Activated T-cell treated with anti-CD3 and anti-CD28 coated beads for 1 hour (primary cell): ENCODE measurements at regions not wholly inside any gene's neighbourhood (a gene's known extent, or its start where the extent isn't known, plus 50 kb on each side); places are given as distances from the start of the nearest gene placed in this dataset.
A peak's percentile ranks its signal among the peaks of the same experiment; 100 is the strongest.
"Not testable (repeated sequence)": the region's sequence is repeated elsewhere in the genome, so short reads cannot be mapped to it uniquely, and the experiment has no call there.

Experiments used
- DNase-seq: peaks from one replicate; pipeline ENCODE4 v3.0.0-alpha.2; 2020; ENCODE audit warnings: low read depth

DNA sequence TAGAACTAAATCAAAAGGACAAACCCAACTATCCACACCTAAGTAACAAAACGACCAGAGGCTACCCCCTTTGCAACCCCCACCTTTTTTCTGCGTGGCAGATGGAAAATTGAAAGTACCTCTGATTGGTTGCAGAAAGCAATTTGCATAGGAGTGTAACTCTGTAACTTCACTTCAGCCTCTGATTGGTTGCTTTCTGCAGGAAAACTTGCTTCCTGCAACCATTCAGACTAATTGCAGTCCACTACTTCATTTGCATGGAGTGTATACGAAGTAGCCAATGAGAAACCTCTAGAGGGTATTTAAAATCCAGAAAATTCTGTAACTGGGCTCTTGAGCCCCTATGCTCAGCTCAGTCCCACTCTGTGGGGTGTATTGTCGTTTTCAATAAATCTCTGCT is 129.1 kb upstream of the OLIG3 start:
- DNase-seq, result no peak

DNA sequence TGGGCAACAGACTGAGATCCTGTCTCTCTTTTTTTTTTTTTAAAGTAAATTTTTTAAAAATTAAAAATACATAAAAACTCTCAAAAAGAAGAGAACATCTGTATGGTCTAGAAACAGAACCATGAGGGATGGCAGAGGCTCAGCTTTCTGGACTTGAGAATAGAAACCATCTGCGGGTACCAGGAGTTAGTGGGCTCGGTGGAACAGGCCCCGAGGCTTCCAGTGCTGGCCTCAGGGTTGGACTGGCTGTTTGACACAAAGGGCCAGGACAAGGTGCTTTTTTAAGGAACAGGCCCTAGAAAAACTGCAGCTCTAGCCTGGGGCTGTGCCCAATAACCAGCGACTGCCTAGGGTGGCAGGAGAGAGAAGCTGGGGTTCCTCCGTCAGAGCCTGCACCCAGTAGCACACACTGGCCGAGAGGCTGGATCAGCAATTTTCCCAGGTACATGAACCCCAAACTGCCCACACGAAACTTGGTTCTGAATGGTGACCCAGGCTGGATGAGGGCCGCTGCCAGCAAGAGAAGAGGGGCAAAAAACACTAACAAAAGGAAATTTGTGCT is 131.0 kb upstream of the OLIG3 start:
- no peak for DNase-seq

DNA sequence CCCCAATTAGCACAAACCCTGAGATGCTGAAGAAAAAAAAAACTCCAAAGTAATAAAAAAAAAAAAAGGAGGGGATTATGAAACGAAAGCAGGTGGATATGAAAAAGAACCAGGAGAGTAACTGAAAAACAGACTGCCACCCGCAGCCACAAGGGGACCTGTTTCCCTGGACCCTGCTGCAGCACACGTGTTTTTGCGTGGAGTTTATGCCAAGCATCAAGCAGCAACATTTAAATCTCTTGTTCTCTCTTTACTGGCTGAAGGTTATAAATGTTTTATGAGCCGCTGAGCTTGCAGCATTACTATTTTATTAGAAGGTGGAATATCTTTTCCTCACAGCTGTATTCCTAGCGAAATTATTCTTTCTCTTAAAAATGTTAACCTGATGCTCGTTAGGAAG is 131.6 kb upstream of the OLIG3 start:
- DNase-seq, result no peak

DNA sequence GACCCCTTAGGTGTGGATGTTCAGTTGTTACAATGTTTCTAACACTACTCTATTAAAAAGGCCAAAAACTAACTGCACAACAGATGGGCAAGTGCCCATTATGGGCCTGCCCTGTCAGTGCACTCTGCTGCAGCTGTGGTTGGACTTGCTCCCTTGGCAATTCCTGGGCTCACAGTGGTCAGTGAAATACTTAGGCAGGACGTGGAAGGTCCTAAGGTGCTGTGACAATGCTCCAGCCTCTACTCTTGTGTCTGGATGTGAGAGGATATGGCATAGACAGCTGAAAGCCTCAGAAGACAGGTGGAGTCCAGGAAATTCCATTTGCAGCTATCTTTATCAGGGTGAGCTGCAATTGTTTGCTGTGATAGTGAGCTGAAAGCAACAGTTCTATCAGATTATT is 136.5 kb upstream of the OLIG3 start:
- DNase-seq, result no peak

DNA sequence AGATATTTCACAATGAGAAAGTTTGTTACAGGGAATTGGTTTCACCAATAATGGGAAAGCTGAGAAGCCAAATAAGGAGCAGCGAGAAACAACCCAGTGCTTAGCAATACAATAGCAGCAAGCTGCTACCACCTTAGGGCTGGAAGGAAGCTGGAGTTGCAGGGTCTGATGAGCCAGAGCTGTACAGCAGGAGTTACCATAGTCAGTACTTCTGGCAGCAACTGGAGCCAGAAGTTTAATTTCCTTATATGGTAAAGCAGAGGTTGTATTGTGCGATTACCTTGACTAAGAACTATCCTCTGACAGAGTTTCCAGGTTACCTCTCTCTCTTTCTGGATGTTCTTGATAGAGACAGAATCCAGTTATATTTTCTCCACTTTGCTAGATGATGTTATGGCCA is 137.1 kb upstream of the OLIG3 start:
- DNase-seq, result no peak

DNA sequence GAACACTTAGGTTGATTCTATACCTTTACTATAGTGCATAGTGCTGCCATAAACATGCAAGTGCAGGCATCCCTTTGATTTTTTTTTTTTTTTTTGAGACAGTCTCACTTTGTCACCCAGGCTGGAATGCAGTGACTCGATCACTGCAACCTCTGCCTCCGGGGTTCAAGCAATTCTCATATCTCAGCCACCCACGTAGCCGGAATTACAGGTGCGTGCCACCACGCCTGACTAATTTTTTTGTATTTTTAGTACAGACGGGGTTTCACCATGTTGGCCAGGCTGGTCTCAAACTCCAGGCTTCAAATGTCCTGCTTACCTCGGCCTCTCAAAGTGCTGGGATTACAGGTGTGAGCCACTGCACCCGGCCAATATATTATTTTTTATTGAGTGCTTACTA is 140.0 kb upstream of the OLIG3 start:
- DNase-seq, result not testable (repeated sequence)

DNA sequence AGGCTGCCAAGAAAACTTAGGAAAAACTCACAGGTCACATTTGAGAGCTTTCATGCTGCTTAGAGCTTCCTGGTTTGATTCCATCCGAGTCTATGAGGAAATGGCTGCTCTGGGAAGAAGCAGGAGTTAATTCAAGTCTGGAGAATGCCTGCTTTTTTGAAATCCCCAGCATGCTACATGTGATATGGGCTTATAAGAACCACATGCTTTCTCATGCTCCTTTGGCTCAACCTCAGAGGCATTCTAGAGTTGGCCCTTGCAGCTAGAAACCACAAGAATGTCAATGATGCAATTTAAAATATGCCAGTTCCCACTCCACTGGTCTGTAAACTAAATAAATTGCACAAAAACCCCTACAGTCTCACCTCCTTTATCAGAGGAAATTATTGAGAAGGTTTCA is 142.9 kb upstream of the OLIG3 start:
- DNase-seq, result no peak

DNA sequence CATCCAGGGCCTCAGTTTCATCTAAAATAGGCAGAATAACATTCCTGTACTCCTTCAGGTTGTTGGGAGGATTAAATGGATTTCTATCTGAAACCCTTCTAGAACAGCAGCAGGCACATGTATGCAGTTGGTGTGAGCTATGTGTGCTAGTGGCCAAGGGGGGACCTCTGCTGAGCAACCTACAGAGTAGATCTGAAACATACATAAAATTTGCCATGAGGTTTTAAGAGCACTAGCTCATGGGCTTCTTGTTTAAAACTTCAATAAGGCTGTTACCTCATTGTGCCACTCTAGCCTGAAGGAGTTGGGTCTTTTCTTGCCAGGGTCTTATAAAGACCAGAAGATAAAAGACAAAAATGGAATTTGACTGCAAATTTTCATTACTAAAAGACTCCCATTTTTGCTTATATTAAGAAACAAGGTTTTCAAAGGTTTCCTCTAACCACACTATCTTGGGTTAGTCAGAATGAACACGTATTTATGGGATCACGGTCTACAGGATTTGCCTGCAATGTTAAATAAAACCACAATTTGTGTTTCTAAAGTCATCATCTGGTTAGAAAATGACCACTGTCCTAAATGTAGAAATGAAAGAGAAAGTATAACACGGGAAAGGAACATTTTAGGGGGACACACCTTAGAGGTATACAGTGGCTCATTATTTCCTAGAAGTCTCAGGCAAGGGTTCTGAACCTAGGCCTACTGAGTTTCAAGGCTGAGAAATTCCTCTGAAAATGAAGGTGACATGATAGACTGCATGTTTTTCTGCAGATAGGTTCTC is 144.9 kb upstream of the OLIG3 start:
- no peak for DNase-seq

DNA sequence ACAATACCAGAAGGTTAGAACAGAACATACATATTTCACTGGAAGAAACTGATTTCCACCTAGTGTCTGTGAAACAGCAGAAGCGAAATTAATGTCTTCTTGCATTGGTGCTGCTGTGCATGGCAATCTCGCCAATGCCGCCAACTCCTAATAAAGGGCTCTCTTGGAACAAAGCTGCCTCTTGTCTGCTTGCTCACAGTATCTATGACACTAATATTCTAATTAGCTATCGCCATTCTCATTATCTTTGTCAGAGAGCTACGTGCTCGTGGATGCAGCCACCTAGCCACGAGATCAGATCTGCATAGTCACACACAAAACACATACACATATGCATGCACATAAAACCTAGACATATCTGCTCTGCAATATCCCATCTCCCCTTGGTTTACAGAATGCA is 145.9 kb upstream of the OLIG3 start:
- DNase-seq, result no peak

DNA sequence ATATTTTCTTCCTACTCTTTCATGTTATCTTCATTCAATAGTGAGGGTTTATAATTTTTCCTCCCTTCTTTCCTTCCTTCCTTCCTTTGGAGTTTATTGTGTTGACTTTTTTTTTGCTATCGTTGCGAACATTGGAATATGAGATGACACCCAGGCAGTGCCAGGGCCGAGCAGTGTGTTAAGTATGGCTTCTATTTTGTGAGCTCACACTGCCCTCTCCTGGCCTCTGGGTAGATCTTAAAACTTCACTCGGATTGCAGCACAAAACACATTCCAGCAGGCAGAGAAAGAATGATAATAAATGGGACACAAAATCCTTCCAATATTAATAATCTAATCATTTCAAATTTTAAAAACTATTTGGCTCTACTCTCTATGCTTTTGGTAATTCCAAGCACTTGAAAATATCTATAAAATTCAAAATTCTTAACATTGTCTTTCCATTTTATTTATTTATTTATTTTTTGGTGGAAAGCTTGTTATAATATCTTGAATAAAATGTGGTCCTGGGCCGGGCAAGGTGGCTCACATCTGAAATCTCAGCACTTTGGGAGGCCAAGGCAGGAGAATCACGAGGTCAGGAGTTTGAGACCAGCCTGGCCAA is 147.4 kb upstream of the OLIG3 start:
- DNase-seq, result peak; percentile 52

DNA sequence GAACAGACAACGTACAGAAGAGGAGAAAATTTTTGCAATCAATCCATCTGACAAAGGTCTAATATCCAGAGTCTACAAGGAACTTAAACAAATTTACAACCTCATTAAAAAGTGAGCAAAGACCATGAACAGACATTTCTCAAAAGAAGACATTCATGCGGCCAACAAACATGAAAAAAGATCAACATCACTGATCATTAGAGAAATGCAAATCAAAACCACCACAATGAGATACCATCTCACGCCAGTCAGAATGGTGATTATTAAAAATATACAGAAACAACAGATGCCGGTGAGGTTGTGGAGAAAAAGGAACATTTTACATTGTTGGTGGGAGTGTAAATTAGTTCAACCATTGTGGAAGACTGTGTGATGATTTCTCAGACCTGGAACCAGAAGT is 149.0 kb upstream of the OLIG3 start:
- not testable (repeated sequence) for DNase-seq

DNA sequence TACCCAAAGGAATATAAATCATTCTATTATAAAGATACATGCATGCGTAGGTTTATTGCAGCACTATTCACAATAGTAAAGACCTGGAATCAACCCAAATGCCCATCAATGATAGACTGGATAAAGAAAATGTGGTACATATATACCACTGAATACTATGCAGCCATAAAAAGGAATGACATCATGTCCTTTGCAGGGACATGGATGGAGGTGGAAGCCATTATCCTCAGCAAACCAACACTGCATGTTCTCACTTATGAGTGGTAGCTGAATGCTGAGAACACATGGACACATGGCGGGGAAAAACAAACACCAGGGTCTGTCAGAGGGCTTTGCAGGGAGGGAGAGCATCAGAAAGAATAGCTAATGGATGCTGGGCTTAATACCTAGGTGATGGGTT is 149.4 kb upstream of the OLIG3 start:
- DNase-seq, result not testable (repeated sequence)

DNA sequence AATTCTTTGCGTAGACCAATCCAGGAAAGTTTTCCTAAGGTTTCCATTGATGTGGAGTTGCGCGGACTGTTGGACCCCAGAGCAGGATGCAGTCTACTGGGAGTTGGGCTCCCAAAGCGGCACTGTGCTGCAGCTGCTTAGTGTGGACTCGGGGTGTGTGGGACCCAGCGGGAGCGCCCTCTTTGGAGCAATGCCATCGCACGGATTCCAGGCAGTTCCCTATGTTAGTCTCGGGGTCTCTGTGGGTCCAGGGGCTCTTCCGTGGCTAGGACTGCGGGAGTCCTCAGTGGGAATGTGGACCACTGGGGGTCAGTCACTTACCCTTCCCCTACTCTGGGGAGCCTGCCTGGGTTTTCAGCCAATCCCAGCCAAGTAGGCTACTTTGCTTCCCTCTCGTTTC is 151.7 kb upstream of the OLIG3 start:
- no peak for DNase-seq

DNA sequence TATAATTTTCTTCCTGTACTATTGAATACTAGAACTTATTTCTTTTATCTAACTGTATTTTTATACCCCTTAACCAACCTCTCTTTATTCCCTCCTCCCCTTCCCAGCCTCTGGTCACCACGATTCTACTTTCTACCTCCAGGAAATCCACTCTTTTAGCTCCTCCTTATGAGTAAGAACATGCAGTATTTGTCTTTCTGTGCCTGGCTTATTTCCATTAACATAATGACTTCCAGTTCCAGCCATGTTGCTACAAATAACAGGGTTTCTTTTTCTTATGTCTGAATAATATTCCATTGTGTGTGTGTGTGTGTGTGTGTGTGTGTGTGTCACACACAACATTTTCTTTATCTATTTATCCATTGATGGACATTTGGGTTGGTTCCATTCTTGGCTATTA is 152.3 kb upstream of the OLIG3 start:
- no peak for DNase-seq

DNA sequence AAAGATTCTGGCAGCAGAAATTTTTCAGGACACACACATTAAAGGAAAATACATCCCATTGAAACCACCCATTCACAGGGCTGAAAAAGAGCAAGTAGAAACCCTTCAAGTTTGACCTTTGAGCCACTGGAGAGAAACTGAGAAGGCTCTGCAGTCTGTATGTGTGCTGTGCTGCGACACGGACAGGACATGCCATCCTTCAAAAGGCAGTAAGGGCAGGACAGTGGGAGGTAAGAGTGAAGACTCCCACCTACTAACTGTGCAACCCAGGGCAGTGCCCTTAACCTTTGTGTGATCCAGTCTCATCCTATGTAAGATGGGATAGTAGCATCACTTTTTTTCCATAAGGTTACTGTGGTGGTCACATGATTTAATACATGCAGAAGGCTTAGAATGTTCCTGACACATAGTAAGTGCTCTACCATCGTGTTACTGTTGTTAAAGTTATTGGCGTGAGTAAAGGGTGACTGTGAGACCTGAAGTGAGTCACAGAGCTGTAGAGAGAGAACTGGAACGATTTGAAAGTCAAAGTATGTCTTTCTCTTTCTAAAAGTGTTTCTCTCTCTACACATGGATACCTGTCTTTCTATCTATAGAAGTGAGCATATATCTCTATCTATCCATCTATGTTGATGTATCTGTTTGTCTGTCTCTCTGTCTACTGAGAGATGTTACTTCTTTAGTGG is 153.7 kb upstream of the OLIG3 start:
- DNase-seq, result no peak

DNA sequence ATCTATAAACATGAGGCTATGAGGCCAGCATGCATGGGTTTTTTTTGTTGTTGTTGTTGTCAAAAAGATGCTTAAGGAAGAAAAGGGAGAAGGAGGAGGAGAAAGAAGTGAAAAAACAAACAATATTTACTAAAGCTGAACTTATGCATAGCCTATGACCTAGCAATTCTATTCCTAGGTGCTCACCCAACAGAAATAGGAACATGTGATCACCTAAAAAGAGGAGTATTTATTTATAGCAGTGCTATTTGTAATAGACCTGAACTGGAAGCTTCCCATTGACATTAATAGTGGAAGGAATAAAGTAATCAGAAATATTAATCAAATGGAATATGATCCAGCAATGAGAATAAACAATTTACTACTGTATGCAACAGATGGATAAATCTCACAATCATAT is 156.5 kb upstream of the OLIG3 start:
- DNase-seq, result no peak

DNA sequence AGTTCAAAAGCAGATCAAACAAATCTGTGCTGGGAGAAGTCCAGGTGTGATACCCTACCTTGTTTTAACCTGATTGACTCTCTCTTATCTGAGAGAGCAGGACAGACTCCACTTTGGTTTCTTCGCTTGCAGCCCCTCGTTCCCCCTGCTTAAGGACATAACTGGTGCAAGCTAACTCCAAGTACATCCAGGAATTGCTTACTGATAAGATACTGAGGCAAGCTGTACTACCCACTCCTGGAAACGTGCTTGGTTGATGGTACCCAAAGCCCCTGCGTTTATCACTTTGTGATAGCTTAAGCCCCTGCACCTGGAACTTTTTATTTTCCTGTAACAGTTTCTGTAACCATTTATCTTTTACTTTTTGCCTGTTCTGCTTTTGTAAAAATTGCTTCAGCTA is 157.0 kb upstream of the OLIG3 start:
- no peak for DNase-seq

DNA sequence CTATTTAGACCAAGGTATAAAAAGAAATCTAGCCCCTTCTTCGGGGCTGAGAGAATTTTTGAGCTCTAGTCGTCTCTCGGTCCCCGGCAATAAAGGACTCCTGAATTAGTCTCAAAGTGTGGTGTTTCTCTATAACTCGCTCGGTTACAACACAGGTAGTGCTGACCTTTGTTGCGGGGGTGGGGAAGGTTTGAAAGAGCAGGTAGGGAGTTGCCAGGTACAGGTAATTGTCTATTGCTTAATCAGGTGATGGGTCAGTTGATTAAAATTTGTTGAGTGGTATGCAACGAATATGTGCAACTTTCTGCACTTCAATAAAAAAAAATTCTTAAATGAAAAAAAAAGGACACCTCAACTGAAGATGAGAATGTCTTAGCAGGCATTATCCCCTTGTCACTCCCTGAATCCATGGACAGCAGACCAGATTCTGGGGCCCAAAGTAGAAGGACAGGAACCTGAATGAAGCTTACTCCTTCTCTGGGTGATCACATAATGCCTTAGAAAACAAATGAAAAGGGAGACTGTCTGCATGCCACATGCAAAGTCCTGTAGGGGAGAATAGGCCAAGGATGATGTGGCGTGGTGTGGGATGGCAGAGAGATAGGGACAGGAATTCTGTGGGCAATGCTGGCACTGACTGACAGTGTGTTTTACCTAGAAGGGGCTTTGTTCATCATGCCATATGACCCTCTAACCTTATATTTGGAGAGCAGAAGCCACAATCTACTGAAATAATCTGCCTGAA is 157.6 kb upstream of the OLIG3 start:
- no peak for DNase-seq

DNA sequence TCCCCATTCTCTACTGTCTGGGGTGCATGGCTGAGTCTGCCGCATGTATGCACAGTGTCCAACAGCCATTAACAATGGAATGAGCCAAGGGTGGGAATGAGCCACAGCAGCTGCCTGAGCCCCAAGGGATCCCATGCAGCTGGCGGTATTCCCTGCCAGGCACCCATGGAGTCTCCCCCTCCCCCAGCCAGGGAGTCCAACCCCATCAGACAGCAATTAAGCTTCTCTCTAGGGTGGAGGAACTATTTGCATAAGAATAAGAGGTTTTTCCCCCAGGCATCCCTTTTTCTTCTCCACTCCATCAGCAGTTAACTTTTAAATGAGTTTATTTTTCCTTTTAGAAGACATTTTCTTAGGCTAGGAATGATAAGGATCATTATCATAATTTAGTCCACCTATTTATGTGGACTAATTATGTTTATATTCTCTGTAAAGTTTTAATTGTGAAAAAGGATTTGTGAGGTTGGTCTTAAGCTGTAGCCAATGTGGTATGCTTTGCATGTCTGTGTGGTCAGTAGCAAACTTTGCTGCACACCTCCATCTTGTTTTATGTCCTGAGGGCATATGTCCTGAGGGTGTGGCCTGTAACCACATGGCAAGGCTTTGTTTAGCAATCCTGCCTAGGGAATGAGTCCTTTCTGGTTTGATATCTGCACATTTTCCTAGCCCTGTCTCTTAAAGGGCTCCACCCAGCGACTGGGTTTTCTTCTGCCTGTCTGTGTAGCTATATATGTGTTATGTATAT is 158.9 kb upstream of the OLIG3 start:
- no peak for DNase-seq

DNA sequence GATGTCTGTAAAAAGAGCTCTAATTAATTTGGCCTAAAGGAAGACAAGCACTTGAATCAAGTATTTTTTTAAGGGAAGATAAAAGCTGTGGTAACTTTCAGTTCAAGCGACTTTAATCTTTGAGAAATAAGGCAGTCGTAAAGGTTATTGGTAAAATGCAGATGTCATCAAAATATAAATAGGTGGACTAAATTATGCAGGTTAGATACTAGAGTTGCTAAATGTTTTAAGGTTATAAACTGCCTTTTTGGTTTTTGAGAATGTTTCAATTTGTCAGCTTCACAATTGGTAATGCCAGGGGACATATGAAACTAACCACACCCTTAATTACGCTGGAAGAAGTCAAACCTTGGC is 159.5 kb upstream of the OLIG3 start:
- DNase-seq, result no peak

DNA sequence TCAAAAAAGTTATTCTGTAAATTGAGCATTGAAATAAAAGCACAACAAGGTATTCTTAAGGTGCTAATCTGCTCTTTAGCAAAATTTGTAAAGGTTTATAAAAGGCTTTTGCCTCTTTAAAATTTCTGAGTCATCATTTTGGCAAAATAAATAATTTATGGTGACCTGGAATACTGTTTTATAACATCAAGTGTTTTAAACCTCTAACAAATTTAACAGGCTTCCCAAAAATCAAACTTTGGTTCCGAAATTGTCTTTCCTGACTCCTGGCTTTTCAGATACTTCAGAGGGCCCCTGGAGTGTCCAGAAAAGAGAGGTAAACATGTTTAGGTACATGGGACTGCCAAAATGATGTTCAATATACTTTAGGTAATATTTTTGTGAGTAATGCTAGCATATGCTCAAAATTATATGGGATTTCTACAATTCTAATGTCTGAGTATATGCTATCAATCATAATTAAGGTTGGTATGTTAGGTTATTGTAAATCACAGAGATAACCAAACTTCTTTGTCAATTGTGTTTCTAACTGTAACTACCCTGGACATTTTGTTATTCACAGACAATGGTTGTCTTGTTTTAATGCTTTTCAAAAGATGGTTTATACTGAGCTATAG is 160.3 kb upstream of the OLIG3 start:
- no peak for DNase-seq
